ENCODE measurements at regions not wholly inside any gene's neighbourhood (a gene's known extent, or its start where the extent isn't known, plus 50 kb on each side); places are given as distances from the start of the nearest gene placed in this dataset.

- ATAC-seq (no peak), DNase-seq (ENCODE audit: low read depth, low spot score) (no peak), FAIRE-seq (no peak)
- H3K4me1 ChIP-seq (ENCODE audit: control insufficient read depth, insufficient read depth, low read length): no peaks in the 10 kb centered on the region
- no peaks in the 10 kb centered on the region for H3K36me3 ChIP-seq (ENCODE audit: control insufficient read depth in 2 of 2, insufficient read depth in 2 of 2, low read length in 1 of 2)
- no peaks in the 10 kb centered on the region for H3K79me2 ChIP-seq (ENCODE audit: control insufficient read depth, insufficient read depth, low read length)
- no peaks in the 10 kb centered on the region for H4K20me1 ChIP-seq (ENCODE audit: control insufficient read depth, insufficient read depth)
- H3K4me2 ChIP-seq (ENCODE audit: control insufficient read depth, insufficient read depth): no peak overlapping the region
- ChIA-PET RAD21 (ENCODE audit: unreplicated experiment) (no interaction called here), POLR2A (no interaction called here), CTCF (no interaction called here), SMC1A (ENCODE audit: uncharacterized antibody, unreplicated experiment) (no interaction called here)
- H3K4me3 ChIP-seq: no peak overlapping the region
- H3K27me3 ChIP-seq (replicated peaks in 1 of 2; ENCODE audit: control insufficient read depth in 2 of 2, insufficient read depth in 2 of 2, low read length in 1 of 2): no peaks in the 10 kb centered on the region
- H3K27ac ChIP-seq (ENCODE audit: control insufficient read depth, insufficient read depth): no peak overlapping the region
- in situ Hi-C loops (cut with MboI) (no loop called here), intact Hi-C loops (cut with micrococcal nuclease; ENCODE audit: unreplicated experiment) (no loop called here)
- no peak for TF ChIP-seq ZNF24 (IDR thresholded peaks at IDR 0.05)
- no peak for TF ChIP-seq SMC3 (IDR thresholded peaks at IDR 0.05; ENCODE audit: borderline replicate concordance, low read length)
- no peak for TF ChIP-seq HDAC6 (IDR thresholded peaks at IDR 0.05; ENCODE audit: unreplicated experiment)
- no peak for TF ChIP-seq IRF5 (IDR thresholded peaks at IDR 0.05; ENCODE audit: borderline replicate concordance)
- TF ChIP-seq CHD2 (IDR thresholded peaks at IDR 0.05; ENCODE audit: borderline replicate concordance, low read depth, low read length): no peak
- no peak for TF ChIP-seq SIN3A (IDR thresholded peaks at IDR 0.05; ENCODE audit: low read depth, low read length)
- no peak for TF ChIP-seq MXI1 (IDR thresholded peaks at IDR 0.05; ENCODE audit: low read depth, low read length)
- TF ChIP-seq NRF1 (conservative IDR thresholded peaks at IDR 0.05; ENCODE audit: low read depth, low read length): no peak
- no peak for TF ChIP-seq SIX5 (IDR thresholded peaks at IDR 0.05; ENCODE audit: low read depth, low read length, severe bottlenecking)
- TF ChIP-seq NFXL1 (IDR thresholded peaks at IDR 0.05; ENCODE audit: borderline replicate concordance): no peak
- TF ChIP-seq EZH2 (IDR thresholded peaks at IDR 0.05; ENCODE audit: borderline replicate concordance, control insufficient read depth, low read depth, low read length): no peak
- TF ChIP-seq IRF3 (IDR thresholded peaks at IDR 0.05): no peak
- TF ChIP-seq RUNX3 (IDR thresholded peaks at IDR 0.05; ENCODE audit: low read length): no peak
- no peak for TF ChIP-seq IKZF2 (IDR thresholded peaks at IDR 0.05)
- TF ChIP-seq BCLAF1 (IDR thresholded peaks at IDR 0.05): no peak
- TF ChIP-seq MYC (IDR thresholded peaks at IDR 0.05; ENCODE audit: insufficient read depth, insufficient read length, insufficient replicate concordance, low read length, severe bottlenecking): no peak
- TF ChIP-seq REST (IDR thresholded peaks at IDR 0.05; ENCODE audit: low read depth, low read length): no peak
- no peak for TF ChIP-seq NBN (IDR thresholded peaks at IDR 0.05)
- no TSS peak for BruUV-seq (replicated peaks)
- H2AFZ ChIP-seq (ENCODE audit: control insufficient read depth, low read depth, low read length): no peak overlapping the region
- H3K9ac ChIP-seq (ENCODE audit: control insufficient read depth, insufficient read depth, low read length): no peak overlapping the region
- H3K9me3 ChIP-seq (replicated peaks; ENCODE audit: control insufficient read depth, insufficient read depth, low read length): peaks cover 3% of the 10 kb centered on the region; the same call in 2 of the 3 replicates
- WGBS (ENCODE audit: insufficient coverage, insufficient replicate concordance, low lambda C conversion rate, missing lambda C conversion rate): 35% methylated on average over 9 of the region's 9 CpGs
Measured at GRCh38 chr2:217070043-217070430, 210.2 kb upstream of the TNP1 start.

Data from GM12878 (cell line).